HG03095 (cell line): ENCODE measurements at regions not wholly inside any gene's neighbourhood (a gene's known extent, or its start where the extent isn't known, plus 50 kb on each side); places are given as distances from the start of the nearest gene placed in this dataset.
"Not testable (repeated sequence)": the region's sequence is repeated elsewhere in the genome, so short reads cannot be mapped to it uniquely, and the experiment has no call there.

Experiments
- ATAC-seq: cut with Tn5 transposase; IDR thresholded peaks from one replicate; pipeline ENCODE4 v1.9.1; 2021; ENCODE audit warnings: moderate library complexity; ENCODE audit not compliant: unreplicated experiment

DNA sequence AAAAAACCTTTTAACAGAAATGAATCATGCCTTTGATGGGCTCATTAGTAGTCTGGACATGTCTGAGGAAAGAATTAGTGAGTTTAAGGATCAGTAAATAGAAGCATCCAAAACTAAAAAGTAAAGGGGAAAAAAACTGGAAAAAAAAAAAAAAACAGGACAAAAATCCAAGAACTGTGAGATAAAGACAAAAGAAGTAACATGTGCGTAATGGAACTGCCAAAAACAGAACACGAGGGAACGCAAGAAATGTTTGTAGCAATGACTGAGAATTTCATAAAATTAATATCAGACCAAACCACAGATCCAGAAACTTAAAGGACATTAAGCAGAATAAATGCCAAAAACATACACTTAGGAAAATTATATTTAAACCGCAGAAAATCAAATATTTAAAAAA is 77.4 kb downstream of the MS4A13 start:
- ATAC-seq = no peak

DNA sequence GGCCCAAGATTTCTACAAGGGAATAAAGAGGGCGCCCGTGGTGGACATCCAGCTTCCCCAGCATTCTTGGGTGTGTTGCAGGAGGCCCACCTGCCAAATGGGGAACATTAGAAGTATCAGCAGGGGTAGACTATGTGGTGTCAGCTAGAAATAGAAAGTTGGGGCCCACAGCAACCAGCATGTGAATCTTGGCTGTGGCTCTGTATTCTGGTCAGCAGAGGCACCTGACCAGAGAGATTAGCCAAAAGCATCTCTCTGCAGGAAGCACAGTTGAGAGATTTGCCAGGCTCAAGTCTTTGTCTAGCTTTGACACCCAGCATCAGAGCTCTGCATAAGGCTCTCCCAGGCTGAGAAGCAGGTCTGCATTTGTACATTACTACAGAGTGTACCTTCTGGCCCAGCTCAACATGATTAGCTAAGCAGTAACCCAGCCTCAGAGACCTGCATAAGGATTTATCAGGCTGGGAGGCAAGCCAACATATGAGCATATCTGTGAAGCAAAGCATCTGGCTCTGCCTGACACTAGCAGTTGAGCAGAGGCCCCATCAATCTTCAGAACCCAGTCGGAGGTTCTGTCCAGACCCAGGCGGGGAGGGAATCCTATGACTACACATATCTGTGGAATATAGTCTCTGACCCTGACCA is 79.9 kb downstream of the MS4A13 start:
- no peak for ATAC-seq

- no peak for ATAC-seq
These were observed 91.9 kb upstream of the MS4A8 start for GRCh38 chr11:60607483-60607882.

DNA sequence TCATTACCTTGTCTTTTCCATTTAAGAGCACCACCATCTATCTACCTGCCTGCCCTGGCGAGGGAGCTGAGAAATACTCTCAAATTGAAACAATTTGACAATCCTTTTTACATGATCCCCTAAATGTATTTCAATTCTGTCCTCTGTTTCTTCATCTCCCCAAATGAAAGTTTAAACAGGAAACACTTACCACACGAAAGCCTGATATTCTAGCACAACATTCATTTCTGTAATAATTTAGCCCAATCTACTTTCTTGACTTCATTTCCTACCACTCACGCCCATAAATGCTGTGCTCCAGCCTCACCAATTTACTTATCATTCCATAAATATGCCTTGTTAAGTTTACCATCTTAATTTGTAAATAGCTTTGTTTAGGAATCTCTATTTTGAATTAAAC is 89.8 kb upstream of the MS4A8 start:
- ATAC-seq = no peak

DNA sequence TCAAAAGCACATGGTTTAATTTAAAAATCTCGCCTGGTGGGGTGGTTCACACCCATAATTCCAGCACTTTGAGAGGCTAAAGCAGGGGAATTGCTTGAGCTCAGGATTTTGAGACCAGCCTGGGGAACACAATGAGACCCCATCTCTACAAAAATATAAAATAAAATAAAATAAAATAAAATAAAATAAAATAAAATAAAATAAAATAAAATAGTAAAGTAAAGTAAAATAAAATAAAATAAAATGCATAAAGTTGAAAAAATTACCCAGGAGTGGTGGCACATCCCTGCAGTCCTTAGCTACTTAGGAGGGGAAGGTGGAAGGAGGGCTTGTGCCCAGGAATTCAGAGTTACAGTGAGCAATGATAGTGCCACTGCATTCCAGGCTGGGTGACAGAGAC is 88.7 kb upstream of the MS4A8 start:
- ATAC-seq = no peak

- ATAC-seq = no peak
These were observed 83.9 kb upstream of the MS4A8 start for GRCh38 chr11:60615497-60615896.

DNA sequence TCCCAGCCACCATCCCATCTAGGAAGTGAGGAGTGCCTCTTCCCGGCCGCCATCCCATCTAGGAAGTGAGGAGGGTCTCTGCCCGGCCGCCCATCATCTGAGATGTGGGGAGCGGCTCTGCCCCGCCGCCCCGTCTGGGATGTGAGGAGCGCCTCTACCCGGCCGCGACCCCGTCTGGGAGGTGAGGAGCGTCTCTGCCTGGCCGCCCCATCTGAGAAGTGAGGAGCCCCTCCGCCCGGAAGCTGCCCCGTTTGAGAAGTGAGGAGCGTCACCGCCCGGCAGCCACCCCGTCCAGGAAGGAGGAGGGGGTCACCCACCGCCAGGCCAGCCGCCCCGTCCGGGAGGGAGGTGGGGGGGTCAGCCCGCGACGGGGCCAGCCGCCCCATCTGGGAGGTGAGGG is 77.5 kb upstream of the MS4A8 start:
- ATAC-seq = not testable (repeated sequence)

GRCh38 chr11:60622776-60623175 is 76.6 kb upstream of the MS4A8 start:
- ATAC-seq = not testable (repeated sequence)

GRCh38 chr11:60625262-60625661 is 74.2 kb upstream of the MS4A8 start:
- no peak for ATAC-seq

GRCh38 chr11:60629399-60629798 is 70.0 kb upstream of the MS4A8 start:
- no peak for ATAC-seq

- ATAC-seq = no peak
These were observed 67.5 kb upstream of the MS4A8 start for GRCh38 chr11:60631944-60632343.

DNA sequence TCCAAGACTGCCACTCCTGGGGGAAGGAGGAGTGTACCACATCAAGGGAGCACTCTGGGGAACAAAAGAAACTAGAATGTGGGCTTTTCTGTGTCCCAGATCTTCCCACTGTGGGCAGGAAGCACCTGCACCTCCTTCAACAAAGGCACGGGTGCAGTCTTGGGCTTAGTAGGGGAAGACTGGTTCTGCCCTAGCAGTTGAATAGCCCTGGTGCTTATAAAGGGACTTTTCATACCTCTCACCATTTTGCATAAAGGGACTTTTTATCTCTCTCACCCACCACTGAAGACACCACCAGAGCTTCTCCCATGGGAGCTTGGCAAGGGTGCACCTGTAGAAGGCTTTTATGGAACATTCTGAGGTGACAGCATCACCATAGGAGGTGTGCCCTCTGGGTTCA is 65.8 kb upstream of the MS4A8 start:
- peak; percentile 62 for ATAC-seq

DNA sequence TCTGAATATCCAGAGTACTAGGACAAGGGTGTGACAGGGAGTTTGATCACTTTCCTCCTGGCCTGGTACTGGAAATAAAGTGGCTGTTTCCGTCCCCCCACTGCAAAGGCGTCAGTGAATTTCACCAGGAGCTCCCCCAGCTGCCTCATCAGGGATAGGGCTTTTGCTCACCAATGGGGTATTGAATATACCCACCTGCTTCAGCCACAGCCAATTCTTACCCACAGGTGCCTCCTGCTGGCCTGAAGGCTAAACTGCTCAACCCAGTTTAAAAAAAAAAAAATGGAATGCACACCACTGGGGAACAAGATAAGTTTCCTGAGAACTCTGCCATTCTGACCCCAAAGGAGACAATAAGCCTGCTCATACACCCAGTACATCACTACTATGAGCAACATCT is 65.3 kb upstream of the MS4A8 start:
- peak; percentile 12 for ATAC-seq

GRCh38 chr11:60641940-60642339 is 57.5 kb upstream of the MS4A8 start:
- no peak for ATAC-seq

GRCh38 chr11:60647087-60647486 is 52.3 kb upstream of the MS4A8 start:
- no peak for ATAC-seq
